Keratinocyte (primary cell): ENCODE measurements at regions not wholly inside any gene's neighbourhood (a gene's known extent, or its start where the extent isn't known, plus 50 kb on each side); places are given as distances from the start of the nearest gene placed in this dataset.

ENCODE experiments used
- EZH2 ChIP-seq: IDR thresholded peaks from one replicate; pipeline ENCODE4 v1.6.1; 2012; ENCODE audit warnings: inconsistent platforms, mild to moderate bottlenecking, low read length, moderate library complexity
- TF ChIP-seq, protein P1 (sequence below), 3 experiments: IDR thresholded peaks in 1 of 3; conservative IDR thresholded peaks in 1 of 3; optimal IDR thresholded peaks in 1 of 3; 2 replicates in 2 of 3; 3 replicates in 1 of 3; pipeline versions ENCODE3 to v1.5.1; 2011; ENCODE audit warnings: low read length in 3 of 3, mild to moderate bottlenecking in 3 of 3, moderate library complexity in 2 of 3, control low read depth in 1 of 3, inconsistent platforms in 1 of 3; ENCODE audit not compliant: insufficient read depth in 2 of 3; ENCODE audit errors: extremely low read depth in 1 of 3

GRCh38 chr9:104345061-104345460 lies 159.0 kb upstream of the OR13F1 start:
- TF ChIP-seq, protein P1, sequence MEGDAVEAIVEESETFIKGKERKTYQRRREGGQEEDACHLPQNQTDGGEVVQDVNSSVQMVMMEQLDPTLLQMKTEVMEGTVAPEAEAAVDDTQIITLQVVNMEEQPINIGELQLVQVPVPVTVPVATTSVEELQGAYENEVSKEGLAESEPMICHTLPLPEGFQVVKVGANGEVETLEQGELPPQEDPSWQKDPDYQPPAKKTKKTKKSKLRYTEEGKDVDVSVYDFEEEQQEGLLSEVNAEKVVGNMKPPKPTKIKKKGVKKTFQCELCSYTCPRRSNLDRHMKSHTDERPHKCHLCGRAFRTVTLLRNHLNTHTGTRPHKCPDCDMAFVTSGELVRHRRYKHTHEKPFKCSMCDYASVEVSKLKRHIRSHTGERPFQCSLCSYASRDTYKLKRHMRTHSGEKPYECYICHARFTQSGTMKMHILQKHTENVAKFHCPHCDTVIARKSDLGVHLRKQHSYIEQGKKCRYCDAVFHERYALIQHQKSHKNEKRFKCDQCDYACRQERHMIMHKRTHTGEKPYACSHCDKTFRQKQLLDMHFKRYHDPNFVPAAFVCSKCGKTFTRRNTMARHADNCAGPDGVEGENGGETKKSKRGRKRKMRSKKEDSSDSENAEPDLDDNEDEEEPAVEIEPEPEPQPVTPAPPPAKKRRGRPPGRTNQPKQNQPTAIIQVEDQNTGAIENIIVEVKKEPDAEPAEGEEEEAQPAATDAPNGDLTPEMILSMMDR (optimal IDR thresholded peaks at IDR 0.05 in 1 of 3, IDR thresholded peaks at IDR 0.05 in 1 of 3, conservative IDR thresholded peaks at IDR 0.05 in 1 of 3; ENCODE audit: extremely low read depth in 1 of 3, insufficient read depth in 2 of 3, low read length in 3 of 3): no peak
- TF ChIP-seq EZH2: no peak
